HL-60 (cell line): ENCODE measurements at regions not wholly inside any gene's neighbourhood (a gene's known extent, or its start where the extent isn't known, plus 50 kb on each side); places are given as distances from the start of the nearest gene placed in this dataset.

Source experiments
- DNase-seq, 2 experiments: peaks; one replicate each; pipeline ENCODE4 v3.0.0-alpha.2; 2010 to 2020; ENCODE audit warnings: low read depth in 1 of 2, low spot score in 1 of 2
- H3K27ac ChIP-seq: fragments of 250-450 bp; sonication (Bioruptor Pico); replicated peaks from 2 replicates; pipeline ENCODE4 v1.5.1; 2020; ENCODE audit warnings: mild to moderate bottlenecking, moderate library complexity
- H3K27me3 ChIP-seq: fragments of 250-450 bp; sonication (Bioruptor Pico); 2 replicates; pipeline ENCODE4 v1.5.1; 2021; ENCODE audit warnings: mild to moderate bottlenecking, moderate library complexity; ENCODE audit not compliant: insufficient read depth, poor library complexity, severe bottlenecking
- H3K4me3 ChIP-seq: replicated peaks from 2 replicates; pipeline ENCODE4 v1.5.1; 2011; ENCODE audit warnings: mild to moderate bottlenecking, control low read depth, low read length; ENCODE audit not compliant: insufficient read depth
- GABPA ChIP-seq: IDR thresholded peaks from 2 replicates; pipeline ENCODE4 v1.6.1; 2012; ENCODE audit warnings: low read depth
- POLR2AphosphoS5 ChIP-seq: IDR thresholded peaks from 2 replicates; pipeline ENCODE4 v1.6.1; 2012; ENCODE audit warnings: low read depth
- SPI1 ChIP-seq: IDR thresholded peaks from 2 replicates; pipeline ENCODE4 v1.6.1; 2012; ENCODE audit warnings: low read depth, mild to moderate bottlenecking, borderline replicate concordance
- TF ChIP-seq, protein P1 (sequence below): IDR thresholded peaks from 2 replicates; pipeline ENCODE4 v1.6.1; 2012; ENCODE audit warnings: low read depth; ENCODE audit not compliant: insufficient replicate concordance
- TF ChIP-seq, protein P2 (sequence below): IDR thresholded peaks from one replicate; pipeline ENCODE4 v1.5.1; 2011; ENCODE audit warnings: low read length, control low read depth, inconsistent platforms; ENCODE audit not compliant: insufficient read depth

DNA sequence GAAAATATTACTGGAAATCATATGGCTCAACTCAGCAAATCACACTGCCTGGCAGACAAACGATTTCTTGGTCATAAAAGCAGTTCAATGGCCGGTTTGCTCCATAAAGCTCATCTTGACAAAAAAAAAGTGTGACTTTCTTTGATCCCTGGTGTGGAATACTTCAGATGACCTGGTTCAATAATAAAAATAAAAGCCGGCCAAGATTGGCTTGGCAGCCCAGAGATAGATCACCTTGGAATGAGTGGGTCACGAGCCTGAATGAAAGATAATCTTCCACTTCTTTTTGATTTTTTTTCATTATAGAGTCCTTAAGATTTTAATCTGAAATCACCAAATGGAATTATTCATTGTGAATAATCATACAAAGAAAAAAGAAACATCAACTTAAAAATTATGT, 445.3 kb upstream of the CITED2 start:
- DNase-seq, result no peak
- TF ChIP-seq SPI1 (no peak), GABPA (no peak), POLR2AphosphoS5 (no peak)
- TF ChIP-seq, protein P1, sequence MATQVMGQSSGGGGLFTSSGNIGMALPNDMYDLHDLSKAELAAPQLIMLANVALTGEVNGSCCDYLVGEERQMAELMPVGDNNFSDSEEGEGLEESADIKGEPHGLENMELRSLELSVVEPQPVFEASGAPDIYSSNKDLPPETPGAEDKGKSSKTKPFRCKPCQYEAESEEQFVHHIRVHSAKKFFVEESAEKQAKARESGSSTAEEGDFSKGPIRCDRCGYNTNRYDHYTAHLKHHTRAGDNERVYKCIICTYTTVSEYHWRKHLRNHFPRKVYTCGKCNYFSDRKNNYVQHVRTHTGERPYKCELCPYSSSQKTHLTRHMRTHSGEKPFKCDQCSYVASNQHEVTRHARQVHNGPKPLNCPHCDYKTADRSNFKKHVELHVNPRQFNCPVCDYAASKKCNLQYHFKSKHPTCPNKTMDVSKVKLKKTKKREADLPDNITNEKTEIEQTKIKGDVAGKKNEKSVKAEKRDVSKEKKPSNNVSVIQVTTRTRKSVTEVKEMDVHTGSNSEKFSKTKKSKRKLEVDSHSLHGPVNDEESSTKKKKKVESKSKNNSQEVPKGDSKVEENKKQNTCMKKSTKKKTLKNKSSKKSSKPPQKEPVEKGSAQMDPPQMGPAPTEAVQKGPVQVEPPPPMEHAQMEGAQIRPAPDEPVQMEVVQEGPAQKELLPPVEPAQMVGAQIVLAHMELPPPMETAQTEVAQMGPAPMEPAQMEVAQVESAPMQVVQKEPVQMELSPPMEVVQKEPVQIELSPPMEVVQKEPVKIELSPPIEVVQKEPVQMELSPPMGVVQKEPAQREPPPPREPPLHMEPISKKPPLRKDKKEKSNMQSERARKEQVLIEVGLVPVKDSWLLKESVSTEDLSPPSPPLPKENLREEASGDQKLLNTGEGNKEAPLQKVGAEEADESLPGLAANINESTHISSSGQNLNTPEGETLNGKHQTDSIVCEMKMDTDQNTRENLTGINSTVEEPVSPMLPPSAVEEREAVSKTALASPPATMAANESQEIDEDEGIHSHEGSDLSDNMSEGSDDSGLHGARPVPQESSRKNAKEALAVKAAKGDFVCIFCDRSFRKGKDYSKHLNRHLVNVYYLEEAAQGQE, result no peak
- TF ChIP-seq, protein P2, sequence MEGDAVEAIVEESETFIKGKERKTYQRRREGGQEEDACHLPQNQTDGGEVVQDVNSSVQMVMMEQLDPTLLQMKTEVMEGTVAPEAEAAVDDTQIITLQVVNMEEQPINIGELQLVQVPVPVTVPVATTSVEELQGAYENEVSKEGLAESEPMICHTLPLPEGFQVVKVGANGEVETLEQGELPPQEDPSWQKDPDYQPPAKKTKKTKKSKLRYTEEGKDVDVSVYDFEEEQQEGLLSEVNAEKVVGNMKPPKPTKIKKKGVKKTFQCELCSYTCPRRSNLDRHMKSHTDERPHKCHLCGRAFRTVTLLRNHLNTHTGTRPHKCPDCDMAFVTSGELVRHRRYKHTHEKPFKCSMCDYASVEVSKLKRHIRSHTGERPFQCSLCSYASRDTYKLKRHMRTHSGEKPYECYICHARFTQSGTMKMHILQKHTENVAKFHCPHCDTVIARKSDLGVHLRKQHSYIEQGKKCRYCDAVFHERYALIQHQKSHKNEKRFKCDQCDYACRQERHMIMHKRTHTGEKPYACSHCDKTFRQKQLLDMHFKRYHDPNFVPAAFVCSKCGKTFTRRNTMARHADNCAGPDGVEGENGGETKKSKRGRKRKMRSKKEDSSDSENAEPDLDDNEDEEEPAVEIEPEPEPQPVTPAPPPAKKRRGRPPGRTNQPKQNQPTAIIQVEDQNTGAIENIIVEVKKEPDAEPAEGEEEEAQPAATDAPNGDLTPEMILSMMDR, result no peak
- H3K4me3 ChIP-seq, result no peak overlapping the region
- no peak overlapping the region for H3K27ac ChIP-seq
- no peaks in the 10 kb centered on the region for H3K27me3 ChIP-seq

DNA sequence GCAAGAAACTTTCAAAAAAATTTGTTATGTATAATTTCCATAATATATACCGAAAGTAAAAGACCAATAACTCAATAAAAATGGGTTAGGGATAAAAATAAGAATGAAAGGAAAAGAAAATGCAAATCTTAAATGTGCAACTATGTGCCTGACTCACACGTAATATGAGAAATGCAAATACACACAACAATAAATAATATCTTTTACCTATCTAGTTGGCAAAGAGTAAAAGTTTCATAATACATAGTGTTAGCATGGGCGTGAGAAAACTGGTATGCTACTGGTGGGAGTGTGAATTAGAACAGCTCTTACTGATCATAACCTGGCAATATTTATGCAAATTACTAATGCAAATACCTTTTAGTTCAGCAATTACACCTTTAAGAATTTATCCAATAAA, 438.5 kb upstream of the CITED2 start:
- no peaks in the 10 kb centered on the region for H3K27me3 ChIP-seq
- DNase-seq, result no peak
- H3K4me3 ChIP-seq, result no peak overlapping the region
- no peak overlapping the region for H3K27ac ChIP-seq
- TF ChIP-seq, protein P2, result no peak
- TF ChIP-seq, protein P1, result no peak
- TF ChIP-seq SPI1, result no peak
- no peak for TF ChIP-seq POLR2AphosphoS5
- TF ChIP-seq GABPA, result no peak

DNA sequence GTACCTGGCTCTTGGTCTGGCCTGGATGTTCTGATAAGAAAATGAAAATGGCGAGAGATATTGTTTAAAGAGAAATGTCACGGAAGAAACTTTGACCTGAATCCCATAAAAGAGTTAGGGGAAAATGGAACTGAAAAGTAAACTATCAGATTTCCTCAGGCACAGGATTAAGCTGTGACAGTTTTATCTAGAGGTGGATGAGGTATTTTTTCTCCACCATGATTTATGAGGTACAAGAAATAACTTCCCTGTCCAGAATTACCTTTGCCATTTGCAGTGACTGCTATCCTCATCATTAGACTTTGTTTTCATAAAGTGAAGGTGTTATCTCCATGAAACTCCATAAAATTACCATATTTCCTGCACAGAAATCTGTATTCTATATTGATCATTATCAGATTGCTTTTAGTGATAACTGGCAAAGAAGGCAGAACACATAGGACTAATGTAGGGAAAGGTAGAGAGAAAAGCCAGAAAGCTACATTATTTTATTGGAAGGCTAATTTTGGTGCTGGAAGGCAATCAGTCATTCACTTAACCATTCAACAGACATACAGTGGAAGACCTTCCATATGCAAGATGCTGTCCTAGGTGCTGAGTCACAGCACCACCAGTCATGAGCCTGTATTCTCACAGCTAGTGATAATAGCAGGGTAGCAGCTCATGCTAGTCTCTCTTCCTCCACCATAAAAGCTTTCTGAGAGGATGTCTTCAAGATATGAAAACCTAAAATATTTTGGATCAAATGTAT, 427.3 kb upstream of the CITED2 start:
- no peak for TF ChIP-seq SPI1
- TF ChIP-seq POLR2AphosphoS5, result no peak
- TF ChIP-seq, protein P1, result peak; percentile 92
- Histone ChIP-seq H3K27me3 (no peaks in the 10 kb centered on the region), H3K4me3 (no peak overlapping the region), H3K27ac (no peak overlapping the region)
- DNase-seq, result no peak
